Sigmoid colon (tissue), 3 donors: ENCODE measurements at regions not wholly inside any gene's neighbourhood (a gene's known extent, or its start where the extent isn't known, plus 50 kb on each side); places are given as distances from the start of the nearest gene placed in this dataset.

Experiments used
- POLR2A ChIP-seq, 2 donors: fragments of 450-650 bp; IDR thresholded peaks; one replicate each; pipeline ENCODE4 v1.6.1; 2016; ENCODE audit warnings: antibody characterized with exemption in 2 of 2, mild to moderate bottlenecking in 2 of 2, moderate library complexity in 2 of 2
- TF ChIP-seq, protein P1 (sequence below), 4 experiments: fragments of 450-650 bp in 3 of 4; fragments of 200-600 bp in 1 of 4; IDR thresholded peaks; one replicate each; pipeline ENCODE4 v1.5.1; 2016 to 2019; ENCODE audit warnings: antibody characterized with exemption in 4 of 4, mild to moderate bottlenecking in 3 of 4, moderate library complexity in 2 of 4

- no peak for TF ChIP-seq POLR2A (IDR thresholded peaks at IDR 0.05)
- TF ChIP-seq, protein P1, sequence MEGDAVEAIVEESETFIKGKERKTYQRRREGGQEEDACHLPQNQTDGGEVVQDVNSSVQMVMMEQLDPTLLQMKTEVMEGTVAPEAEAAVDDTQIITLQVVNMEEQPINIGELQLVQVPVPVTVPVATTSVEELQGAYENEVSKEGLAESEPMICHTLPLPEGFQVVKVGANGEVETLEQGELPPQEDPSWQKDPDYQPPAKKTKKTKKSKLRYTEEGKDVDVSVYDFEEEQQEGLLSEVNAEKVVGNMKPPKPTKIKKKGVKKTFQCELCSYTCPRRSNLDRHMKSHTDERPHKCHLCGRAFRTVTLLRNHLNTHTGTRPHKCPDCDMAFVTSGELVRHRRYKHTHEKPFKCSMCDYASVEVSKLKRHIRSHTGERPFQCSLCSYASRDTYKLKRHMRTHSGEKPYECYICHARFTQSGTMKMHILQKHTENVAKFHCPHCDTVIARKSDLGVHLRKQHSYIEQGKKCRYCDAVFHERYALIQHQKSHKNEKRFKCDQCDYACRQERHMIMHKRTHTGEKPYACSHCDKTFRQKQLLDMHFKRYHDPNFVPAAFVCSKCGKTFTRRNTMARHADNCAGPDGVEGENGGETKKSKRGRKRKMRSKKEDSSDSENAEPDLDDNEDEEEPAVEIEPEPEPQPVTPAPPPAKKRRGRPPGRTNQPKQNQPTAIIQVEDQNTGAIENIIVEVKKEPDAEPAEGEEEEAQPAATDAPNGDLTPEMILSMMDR (IDR thresholded peaks at IDR 0.05), result no peak
Measured at GRCh38 chr14:45491914-45492313, 238.9 kb upstream of the MIS18BP1 start.
